PFSK-1 (cell line): ENCODE measurements at regions not wholly inside any gene's neighbourhood (a gene's known extent, or its start where the extent isn't known, plus 50 kb on each side); places are given as distances from the start of the nearest gene placed in this dataset.

ENCODE experiments used
- POLR2AphosphoS5 ChIP-seq: IDR thresholded peaks from 2 replicates; pipeline ENCODE4 v1.6.1; 2012; ENCODE audit warnings: low read depth, mild to moderate bottlenecking, control low read depth, low read length, moderate library complexity
- REST ChIP-seq, 2 experiments: IDR thresholded peaks; 2 replicates each; pipeline versions ENCODE4 v1.6.1 to v1.8.0; 2011 to 2012; ENCODE audit warnings: low read depth in 2 of 2, low read length in 2 of 2, control low read depth in 1 of 2, inconsistent platforms in 1 of 2, mild to moderate bottlenecking in 1 of 2, moderate library complexity in 1 of 2; ENCODE audit not compliant: insufficient read depth in 1 of 2
- SIN3A ChIP-seq: IDR thresholded peaks from 2 replicates; pipeline ENCODE4 v1.6.1; 2012; ENCODE audit warnings: mild to moderate bottlenecking, low read length, moderate library complexity, borderline replicate concordance; ENCODE audit not compliant: insufficient read depth

- no peak for TF ChIP-seq POLR2AphosphoS5
- TF ChIP-seq REST (IDR thresholded peaks at IDR 0.05; ENCODE audit: insufficient read depth in 1 of 2, low read depth in 2 of 2, low read length in 2 of 2): no peak
- no peak for TF ChIP-seq SIN3A
These were observed 100.8 kb downstream of the ASB1 start for GRCh38 chr2:238527565-238527964.
